NCI-H2196 (cell line): ENCODE measurements at regions not wholly inside any gene's neighbourhood (a gene's known extent, or its start where the extent isn't known, plus 50 kb on each side); places are given as distances from the start of the nearest gene placed in this dataset.
"Not testable (repeated sequence)": the region's sequence is repeated elsewhere in the genome, so short reads cannot be mapped to it uniquely, and the experiment has no call there.

ENCODE experiments used
- DNase-seq: peaks from one replicate; lab custom pipeline; 2025; ENCODE audit not compliant: unreplicated experiment; lab: John Stamatoyannopoulos, UW

DNA sequence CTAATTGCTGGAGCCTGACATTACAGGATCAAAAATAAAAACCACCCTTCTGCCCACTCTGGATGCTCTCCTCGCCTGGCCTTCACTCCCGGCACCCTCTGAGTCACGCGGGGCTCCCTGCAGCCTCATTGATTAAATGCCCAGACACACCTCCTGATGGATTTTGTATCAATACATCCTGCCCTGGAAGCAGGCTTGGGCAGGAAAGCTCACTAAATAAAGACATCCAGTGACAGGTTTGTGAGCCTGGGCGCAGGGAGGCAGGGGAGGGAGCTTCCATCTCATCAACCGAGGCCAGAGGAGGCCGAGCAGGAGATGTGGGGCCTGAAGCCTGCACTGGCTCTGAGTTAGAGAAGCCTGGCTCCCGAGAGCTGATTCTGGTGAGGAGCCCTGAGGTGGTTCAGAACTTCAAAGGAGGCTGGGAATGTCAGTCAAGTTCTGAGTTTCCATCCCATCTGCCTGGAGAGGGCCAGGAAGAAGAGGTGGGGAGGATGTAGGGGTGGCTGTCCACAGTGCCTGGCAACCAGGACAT lies 318.6 kb downstream of the ADGRD1 start:
- not testable (repeated sequence) for DNase-seq

DNA sequence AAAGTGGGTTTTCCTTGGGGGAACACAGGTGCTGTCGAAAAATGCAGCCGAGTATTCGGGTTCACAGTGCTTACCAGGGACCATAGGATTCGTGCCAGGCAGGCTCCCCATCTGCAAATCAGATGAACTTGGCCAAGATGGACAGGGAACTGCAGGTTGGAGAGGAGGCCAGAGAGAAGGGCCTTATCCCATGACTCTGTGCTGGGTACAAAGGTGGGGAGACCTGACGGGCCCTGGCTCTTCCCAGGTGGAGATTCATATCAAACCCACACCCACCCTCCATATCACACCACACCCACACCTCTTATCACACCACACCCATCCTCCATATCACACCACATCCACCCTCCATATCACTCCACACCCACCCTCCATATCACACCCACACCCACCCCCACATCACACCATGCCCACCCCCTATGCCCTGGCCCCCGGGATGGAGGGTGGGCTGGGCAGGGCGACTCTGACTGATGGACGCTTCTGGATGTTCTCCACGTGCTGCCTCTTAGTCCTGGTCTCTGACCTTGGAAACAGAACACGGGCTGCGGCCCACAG lies 319.7 kb downstream of the ADGRD1 start:
- DNase-seq, result no peak

DNA sequence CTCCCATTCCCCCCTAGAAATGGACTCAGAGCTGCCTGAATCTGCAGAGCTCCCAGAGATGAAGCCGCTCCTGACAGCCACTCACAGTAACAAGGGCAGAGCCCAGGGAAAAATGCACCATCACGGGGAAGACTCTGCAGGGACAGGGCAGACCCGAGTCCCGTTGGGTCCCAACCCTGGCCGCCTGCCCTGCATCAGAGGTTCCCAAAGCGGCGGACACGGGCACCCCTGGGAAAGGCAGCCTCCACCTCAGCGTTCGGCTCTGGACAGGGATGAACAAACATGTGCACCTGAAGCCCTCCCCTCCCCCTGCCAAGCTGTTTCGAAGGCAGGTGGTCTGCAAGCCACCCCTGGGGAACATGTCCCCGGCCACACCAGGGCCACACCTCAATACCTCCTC lies 320.4 kb downstream of the ADGRD1 start:
- DNase-seq, result no peak

DNA sequence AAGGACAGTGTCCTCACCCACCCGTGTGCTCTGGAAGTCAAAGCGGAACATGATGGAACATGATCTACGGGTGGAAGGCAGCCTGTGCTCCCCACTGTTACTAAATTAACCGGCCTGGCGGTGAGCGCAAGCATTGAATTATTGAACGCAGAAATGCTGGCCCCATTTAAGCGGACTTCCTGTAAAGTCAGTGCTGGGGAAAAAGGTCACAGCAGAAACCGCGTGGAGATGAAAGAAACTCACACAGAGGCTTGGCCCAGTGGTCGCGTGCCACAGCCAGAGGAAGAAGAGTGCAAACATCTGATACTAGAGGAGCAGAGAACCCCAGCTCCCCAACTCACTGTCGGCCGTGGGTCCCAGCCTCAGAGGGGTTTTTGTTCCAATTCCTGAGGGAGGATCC lies 321.2 kb downstream of the ADGRD1 start:
- no peak for DNase-seq

DNA sequence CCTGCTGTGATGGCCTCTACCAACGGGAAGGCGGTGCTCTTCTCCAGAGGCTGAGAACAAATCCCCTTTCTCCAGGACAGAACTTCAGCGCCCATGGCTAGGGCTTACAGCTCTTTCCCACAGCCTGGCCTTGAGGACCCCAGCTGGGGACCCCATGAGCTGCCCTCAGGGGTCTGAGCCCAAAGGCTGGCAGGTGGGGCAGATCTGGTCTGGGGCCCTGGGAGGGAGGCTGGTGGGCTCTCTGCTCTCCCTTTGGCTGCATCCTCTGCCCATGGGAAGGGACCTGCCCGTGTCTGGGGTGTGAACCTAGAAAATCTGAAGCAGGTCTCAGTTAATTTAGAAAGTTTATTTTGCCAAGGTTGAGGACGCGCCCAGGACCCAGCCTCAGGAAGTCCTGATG lies 322.1 kb downstream of the ADGRD1 start:
- DNase-seq, result no peak

DNA sequence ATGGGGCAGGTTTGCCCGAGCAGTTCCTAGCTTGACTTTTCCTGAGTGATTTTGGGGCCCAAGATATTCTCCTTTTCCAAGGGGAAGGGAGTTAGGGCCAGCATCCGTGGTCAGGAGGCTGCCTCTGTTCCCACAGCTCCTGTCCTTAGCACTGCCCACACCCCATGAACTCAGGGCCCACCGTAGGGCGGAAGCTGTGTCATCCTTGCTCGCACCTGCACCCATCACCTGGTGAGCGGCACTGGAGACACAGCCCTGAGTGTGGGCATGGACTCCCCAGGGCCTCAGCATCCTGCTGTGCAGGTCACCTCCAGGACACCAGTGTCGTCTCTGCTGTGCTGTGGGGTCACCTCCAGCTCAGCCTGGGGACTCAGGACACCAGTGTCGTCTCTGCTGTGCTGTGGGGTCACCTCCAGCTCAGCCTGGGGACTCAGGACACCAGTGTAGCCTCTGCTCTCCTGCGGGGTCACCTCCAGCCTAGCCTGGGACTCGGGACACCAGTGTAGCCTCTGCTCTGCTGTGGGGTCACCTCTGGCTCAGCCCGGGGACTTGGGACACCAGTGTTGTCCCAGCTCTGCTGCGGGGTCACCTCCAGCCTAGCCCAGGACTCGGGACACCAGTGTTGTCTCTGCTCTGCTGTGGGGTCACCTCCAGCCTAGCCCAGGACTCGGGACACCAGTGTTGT lies 322.9 kb downstream of the ADGRD1 start:
- no peak for DNase-seq

DNA sequence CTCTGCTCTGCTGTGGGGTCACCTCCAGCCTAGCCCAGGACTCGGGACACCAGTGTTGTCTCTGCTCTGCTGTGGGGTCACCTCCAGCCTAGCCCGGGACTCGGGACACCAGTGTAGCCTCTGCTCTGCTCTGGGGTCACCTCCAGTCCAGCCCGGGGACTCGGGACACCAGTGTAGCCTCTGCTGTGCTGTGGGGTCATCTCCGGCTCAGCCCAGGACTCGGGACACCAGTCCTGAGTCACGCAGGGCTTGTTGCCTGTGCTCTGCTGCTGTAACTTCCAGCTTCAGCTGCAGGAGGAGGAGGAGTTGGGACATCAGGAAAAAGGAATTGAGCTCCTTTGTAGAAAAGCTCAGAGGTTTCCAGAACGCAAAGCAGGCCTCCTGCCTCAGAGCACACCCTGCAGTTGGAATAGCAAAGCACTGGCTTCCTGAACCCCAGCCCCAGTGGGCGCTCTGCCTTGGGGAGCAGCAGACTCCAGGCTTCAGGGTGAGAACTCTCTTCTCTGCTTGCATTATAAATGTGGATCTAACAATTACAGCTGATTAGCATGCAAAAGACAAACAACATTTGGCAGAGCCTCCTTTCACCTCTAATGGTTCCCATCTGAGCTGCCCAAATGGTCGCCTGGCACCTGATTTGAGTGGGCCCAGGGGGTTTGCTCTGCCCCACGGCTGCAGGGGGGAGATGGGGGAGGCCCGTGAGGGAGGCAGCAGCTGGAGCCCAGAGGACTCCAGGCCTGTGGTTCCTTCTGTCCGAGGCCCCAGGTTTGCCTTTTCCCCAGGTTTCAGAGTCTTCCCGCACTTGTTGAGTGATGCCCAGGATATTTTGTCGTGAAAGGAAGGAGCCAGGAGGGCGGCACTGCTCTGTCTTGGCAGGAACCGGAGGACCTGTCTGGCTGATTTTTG lies 323.7 kb downstream of the ADGRD1 start:
- DNase-seq, result not testable (repeated sequence)

DNA sequence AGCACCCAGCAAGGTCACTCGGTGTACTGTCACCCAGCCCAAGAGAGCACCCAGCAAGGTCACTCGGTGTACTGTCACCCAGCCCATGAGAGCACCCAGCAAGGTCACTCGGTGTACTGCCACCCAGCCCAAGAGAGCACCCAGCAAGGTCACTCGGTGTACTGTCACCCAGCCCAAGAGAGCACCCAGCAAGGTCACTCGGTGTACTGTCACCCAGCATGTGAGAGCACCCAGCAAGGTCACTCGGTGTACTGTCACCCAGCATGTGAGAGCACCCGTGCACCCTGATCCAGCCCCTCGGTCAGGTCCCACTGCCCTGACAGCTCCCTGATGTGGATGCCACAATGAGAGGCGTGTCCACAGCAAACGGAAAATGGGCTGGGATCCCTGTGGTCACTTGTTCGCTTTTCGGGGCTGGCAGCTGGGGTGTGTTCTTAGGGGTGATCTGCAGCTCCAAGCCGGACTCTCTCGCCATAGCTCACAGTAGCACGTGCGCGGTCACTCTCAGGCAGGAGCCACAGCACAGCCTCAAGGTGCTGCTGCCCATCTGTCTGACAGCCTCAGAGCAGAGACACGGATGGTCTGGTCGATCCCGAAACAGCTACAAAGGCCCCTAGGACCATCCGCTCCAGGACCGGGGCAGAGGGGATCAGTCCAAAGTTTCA lies 324.9 kb downstream of the ADGRD1 start:
- DNase-seq, result not testable (repeated sequence)

DNA sequence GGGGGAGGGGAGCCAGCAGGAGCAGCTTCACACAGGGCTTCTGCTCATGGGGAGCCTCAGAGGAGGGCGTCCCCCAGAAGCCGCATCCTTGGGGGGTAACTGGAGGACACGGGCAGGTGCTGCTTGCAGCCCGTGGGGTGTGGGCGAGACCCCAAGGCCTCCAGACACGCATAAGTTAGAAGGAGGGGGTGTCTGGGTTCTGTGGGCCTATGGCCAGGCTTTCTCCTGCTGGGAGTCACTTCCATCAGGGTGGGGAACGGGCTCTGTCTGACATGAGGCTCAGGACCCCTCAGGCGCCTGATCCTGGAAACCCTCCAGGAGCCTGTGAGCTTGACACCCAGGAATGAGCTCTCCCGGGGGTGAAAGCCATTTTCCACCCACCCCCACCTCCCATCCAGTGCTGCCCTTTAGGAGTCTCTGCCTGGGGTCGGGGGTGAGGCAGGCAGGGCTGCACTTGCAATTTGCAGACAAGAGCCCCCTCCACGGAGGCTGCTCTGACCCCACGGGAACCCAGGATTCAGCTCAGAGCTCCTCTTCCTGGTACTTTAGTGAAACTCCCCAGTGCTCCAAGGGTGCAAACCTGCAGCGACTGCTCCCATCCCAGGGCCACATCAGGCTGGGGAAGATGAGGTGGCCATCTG lies 325.7 kb downstream of the ADGRD1 start:
- DNase-seq, result no peak

DNA sequence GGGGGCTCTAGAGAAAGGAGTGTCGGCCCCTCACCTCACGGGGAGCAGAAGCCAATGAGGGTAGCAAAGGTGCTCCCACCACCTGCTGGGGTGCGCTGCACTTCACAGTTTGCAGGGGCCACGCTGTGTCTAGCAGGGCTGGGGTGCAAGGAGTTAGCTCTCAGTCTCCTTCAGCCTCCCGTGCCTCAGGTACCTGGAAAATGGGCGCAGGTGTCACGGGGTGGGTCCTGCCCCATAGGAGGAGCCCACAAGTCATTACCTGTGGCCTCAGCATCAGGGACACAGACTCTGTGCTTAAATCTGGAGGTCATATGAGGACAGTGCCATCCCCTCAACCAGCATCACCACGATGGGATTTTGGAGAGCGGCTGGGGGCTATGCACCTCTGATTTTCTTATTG lies 326.7 kb downstream of the ADGRD1 start:
- DNase-seq, result no peak

DNA sequence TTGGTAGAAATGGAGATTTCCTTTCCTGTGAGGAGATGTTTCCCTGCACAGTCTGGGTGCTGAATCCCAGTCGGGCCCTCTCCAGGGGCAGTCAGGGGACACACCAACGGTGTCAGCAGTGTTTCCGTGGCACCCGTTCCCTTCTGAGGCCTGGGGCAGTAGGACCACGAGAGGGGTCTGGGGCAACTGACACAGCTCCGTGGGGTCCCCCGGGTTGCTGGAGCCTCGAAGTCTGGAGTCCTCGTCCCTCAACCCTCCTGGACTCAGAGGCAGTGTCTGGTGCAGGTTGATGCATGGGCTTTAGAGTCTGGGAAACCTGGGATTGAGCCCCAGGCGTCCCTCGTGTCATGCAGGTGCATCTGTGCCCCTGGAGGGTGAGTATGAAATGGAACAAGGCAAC lies 327.3 kb downstream of the ADGRD1 start:
- DNase-seq, result no peak

DNA sequence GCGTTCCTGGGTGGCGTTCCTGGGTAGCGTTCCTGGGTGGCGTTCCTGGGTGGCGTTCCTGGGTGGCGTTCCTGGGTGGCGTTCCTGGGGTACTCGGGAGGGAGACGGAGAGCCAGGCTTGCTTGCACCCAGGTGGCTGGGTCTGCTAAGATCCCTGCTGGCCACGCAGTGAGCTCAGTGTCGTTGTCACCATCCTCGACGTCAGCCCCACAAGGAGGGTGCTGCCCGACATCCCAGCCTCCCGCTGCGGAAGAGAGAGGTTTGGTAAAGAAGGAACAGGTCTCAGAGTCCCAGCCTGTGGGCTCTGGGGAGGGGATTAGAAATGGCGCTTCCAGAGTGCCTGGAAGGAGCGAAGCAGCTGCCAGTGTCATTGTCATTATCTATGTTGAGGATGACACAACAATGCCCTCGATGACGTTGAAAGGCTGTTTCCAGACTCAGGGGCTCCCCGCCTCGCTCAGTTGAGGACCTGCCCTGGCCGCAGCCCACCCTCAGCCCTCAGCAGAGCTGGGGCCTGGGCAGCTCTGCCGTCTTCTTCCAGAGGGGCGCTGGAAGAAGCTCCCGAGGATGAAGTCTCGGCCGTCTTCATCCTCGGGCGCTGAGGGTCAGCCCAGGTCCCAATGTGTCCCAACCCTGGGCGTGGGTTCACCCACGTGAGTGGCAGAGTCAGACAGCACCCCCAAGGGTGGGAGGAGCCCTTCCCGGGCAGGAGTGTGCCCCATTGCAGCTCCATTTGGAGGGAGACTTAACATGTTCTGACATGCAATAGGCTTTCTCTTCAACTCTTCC lies 328.8 kb downstream of the ADGRD1 start:
- no peak for DNase-seq

DNA sequence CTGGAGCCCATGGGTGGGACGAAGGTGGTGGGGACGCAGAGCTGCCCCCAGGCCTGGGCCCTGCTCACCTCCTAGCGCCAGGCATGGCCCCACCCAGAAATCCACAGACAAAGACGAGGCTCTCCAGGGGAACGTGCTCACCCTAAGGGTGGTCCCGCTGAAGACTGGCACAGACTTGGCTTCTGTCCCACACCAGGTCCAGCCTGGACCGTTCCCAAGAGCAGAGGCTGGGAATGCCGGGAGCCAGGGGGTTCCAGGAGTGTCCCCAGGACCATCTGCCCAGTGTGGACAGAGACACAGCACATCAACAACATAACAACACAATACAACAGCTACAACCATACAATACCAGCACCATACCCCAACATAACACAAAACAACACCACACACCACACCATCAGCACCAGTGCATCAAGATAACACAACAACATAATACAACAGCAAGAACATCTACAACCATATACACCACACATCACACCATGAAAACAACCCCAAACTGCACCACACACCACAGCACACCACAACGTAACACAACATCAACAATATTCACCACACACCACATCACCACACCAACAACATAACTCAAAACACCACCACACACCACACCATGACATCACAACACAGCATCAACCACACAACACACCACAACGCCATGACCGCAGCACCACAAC lies 329.6 kb downstream of the ADGRD1 start:
- no peak for DNase-seq

DNA sequence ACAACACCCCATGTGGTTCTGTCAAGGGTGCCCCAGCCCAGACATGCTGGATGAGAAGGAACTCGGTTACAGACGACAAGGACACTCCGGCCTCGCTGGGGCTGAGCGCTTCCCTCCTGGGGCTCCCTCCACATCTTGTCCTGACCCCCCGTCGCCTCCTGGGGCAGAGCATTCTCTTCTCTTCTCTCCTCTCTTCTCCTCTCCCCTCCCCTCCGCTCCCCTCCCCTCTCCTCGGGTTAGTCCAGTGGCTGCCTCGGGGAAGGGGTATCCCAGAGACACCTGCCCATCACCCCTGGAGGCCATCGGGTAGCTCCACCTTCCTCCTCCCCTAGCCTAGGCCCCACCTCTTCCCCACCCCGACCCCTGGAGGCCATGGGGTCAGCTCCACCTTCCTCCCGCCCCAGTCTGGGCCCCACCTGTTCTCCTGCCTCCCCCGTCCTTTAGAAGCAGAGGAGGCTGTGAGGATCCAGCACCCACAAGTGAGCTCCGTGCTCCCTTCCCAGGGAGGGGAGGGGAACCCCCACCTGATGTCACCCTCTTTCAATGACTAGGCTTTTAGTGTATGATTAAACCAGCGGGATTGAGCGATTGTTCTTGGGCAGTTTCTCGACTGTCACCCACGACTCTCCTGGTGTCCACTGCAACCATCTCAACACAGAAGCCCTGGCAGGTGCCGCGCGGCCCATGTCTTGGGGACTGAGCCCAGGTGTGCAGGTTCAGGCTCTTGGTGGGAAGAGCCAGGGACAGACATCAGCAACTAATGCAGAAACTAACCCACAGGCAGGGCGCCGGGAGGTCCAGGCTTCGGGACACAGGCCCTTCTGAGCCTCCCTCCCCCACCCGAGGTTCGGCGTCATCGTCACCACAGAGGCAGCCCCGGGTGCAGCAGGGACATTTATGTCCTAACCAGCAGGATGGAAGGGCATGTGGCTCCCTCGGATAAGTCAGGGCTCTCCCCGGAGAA lies 330.4 kb downstream of the ADGRD1 start:
- DNase-seq, result not testable (repeated sequence)

DNA sequence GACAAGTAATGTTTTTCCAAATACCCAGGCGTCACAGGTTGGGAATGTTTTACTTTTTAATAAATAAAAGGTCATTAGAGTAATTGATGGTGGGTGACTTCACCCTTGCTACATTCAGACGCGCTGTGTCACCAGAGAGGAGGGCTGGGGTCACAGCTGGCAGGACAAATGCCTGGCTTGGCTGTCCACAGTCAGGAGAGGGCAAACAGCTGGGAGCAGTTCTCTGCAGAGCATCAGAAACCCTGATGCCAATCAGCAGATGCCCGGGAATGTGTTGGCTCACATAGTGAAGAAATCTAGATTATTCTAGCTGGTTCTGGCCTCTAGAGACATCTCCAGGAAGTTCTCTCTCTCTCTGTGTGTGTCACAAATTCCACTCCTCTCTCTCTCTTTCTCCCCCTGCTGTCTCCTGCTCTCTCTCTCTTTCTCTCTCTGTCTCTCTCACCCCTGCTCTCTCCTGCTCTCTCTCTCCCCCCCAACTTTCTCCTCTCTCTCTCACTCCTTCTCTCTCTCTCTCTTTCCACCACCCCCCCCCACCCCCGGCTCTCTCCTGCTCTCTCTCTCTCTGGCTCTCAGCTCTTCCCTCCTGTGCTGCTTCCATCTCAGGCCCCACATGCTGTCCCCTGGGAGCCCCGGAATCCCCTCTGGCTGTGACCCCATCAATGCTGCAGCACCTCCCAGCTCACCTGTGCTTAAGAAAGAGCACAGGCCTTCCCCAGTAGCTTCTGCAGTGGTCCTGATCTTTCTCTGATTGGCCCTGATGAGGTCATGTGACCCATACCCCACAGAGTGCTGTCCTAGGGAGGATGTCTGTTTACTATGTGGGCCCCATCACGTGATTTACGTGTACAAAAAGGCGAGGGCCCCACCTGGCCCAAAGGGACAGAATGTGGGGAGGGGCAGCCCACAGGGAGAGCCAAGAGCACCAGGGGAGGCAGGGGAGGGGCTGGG lies 331.5 kb downstream of the ADGRD1 start:
- DNase-seq, result not testable (repeated sequence)

DNA sequence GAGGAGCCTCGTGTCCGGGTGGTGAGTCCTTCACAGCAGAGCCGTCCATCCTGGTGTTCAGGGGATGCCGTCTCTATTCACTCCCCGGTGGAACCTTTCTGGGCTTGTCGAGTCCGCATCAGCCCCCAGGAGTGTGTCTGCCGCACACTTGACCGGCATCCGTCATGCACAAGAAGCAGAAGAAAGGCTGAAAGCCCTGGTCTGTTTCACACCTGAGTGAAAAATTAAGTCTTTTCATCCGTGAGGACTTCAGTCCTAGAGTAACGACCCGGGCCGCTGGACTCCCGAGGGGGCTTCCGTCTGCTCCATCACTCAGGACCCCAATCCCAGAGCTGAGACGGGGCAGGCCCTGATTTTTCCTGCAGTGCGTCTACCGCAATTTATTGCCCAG lies 332.2 kb downstream of the ADGRD1 start:
- not testable (repeated sequence) for DNase-seq

DNA sequence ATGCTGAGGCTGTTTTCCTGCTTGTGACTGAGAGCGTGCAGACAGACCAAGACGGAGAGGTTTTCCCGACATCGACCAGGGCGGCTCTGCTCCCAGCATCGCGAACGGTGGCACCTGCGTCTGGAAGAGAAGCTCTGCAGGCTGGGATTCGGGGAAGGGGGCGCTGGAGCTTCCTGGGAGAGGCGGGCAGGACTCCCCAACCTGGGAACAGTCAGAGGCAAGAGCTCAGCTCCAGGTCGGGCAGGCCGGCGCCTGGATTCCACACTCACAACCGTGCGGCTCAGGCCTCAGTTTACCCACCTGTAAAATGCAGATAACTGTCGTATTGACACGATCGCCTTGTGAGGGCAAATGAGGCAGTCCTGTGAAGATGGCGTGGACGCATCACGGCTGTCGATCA lies 332.6 kb downstream of the ADGRD1 start:
- DNase-seq, result not testable (repeated sequence)
